ENCODE measurements at regions not wholly inside any gene's neighbourhood (a gene's known extent, or its start where the extent isn't known, plus 50 kb on each side); places are given as distances from the start of the nearest gene placed in this dataset.

- intact Hi-C loops (cut with DNase I) = no loop called here
- Histone ChIP-seq H3K27ac (no peak overlapping the region), H3K27me3 (no peaks in the 10 kb centered on the region), H3K4me1 (ENCODE audit: insufficient read depth) (no peaks in the 10 kb centered on the region), H3K36me3 (no peaks in the 10 kb centered on the region), H3K9me3 (no peaks in the 10 kb centered on the region), H3K4me3 (no peak overlapping the region)
- DNase-seq = no peak
- 6 to 13% (median 9%) methylated on average over 3 of the region's 3 CpGs for WGBS, 3 donors
- no peak for TF ChIP-seq POLR2A (IDR thresholded peaks at IDR 0.05)
- TF ChIP-seq, protein P1, sequence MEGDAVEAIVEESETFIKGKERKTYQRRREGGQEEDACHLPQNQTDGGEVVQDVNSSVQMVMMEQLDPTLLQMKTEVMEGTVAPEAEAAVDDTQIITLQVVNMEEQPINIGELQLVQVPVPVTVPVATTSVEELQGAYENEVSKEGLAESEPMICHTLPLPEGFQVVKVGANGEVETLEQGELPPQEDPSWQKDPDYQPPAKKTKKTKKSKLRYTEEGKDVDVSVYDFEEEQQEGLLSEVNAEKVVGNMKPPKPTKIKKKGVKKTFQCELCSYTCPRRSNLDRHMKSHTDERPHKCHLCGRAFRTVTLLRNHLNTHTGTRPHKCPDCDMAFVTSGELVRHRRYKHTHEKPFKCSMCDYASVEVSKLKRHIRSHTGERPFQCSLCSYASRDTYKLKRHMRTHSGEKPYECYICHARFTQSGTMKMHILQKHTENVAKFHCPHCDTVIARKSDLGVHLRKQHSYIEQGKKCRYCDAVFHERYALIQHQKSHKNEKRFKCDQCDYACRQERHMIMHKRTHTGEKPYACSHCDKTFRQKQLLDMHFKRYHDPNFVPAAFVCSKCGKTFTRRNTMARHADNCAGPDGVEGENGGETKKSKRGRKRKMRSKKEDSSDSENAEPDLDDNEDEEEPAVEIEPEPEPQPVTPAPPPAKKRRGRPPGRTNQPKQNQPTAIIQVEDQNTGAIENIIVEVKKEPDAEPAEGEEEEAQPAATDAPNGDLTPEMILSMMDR (IDR thresholded peaks at IDR 0.05) = no peak
- TF ChIP-seq EP300 (IDR thresholded peaks at IDR 0.05) = no peak
Measured at GRCh38 chr2:122816803-122817202, 1061.4 kb downstream of the TSN start.

- Histone ChIP-seq H3K27me3 (no peaks in the 10 kb centered on the region), H3K4me3 (no peak overlapping the region)
- WGBS, 3 donors = 78 to 89% (median 85%) methylated on average over 5 of the region's 5 CpGs
Measured at GRCh38 chr2:122822319-122822718, 1066.9 kb downstream of the TSN start.

GRCh38 chr2:122830157-122830556 is 1074.7 kb downstream of the TSN start:
- Histone ChIP-seq H3K27ac (no peak overlapping the region), H3K27me3 (no peaks in the 10 kb centered on the region), H3K9me3 (no peaks in the 10 kb centered on the region), H3K36me3 (no peaks in the 10 kb centered on the region), H3K4me3 (no peak overlapping the region), H3K4me1 (ENCODE audit: insufficient read depth) (no peaks in the 10 kb centered on the region)
- intact Hi-C loops (cut with DNase I) = no loop called here
- 76 to 85% (median 80%) methylated on average over 4 of the region's 4 CpGs for WGBS, 3 donors
- no peak for DNase-seq
- TF ChIP-seq, protein P1 (IDR thresholded peaks at IDR 0.05) = no peak

More at GRCh38 chr2:122822319-122822718, 1066.9 kb downstream of the TSN start:
- no peak for DNase-seq
- Histone ChIP-seq H3K4me1 (ENCODE audit: insufficient read depth) (no peaks in the 10 kb centered on the region), H3K27ac (no peak overlapping the region), H3K9me3 (no peaks in the 10 kb centered on the region), H3K36me3 (no peaks in the 10 kb centered on the region)
- intact Hi-C loops (cut with DNase I) = no loop called here
- TF ChIP-seq, protein P1 (IDR thresholded peaks at IDR 0.05) = no peak
- TF ChIP-seq EP300 (IDR thresholded peaks at IDR 0.05) (no peak), POLR2A (IDR thresholded peaks at IDR 0.05) (no peak)

GRCh38 chr2:122831649-122832048 is 1076.2 kb downstream of the TSN start:
- Histone ChIP-seq H3K36me3 (no peaks in the 10 kb centered on the region), H3K4me3 (no peak overlapping the region), H3K27ac (no peak overlapping the region), H3K27me3 (no peaks in the 10 kb centered on the region), H3K9me3 (no peaks in the 10 kb centered on the region), H3K4me1 (ENCODE audit: insufficient read depth) (no peaks in the 10 kb centered on the region)
- DNase-seq = no peak
- no peak for TF ChIP-seq EP300 (IDR thresholded peaks at IDR 0.05)
- TF ChIP-seq, protein P1 (IDR thresholded peaks at IDR 0.05) = no peak
- TF ChIP-seq POLR2A (IDR thresholded peaks at IDR 0.05) = no peak
- 55 to 56% (median 56%) methylated on average over 2 of the region's 2 CpGs for WGBS, 3 donors
- intact Hi-C loops (cut with DNase I) = no loop called here

DNA sequence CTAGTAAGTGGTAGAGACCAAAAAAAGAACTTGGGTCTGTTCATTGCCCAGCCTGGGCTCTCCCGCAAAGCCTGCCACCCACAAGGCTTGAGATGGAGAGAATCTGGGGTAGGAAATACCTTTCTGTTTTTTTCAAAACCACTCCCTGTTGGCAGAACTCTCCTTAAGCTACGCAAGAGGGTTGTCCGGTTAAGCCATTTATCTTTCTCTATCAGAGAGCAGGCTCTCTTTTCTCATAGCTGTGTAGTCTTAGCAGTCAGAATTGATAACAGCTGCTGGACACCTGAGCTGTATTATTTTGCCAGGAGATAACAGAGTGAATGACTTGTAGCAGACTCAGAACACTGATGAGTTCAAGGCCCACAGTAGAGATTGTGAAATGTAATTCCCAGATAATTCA is 1088.1 kb downstream of the TSN start:
- no peak for TF ChIP-seq POLR2A (IDR thresholded peaks at IDR 0.05)
- no peak for TF ChIP-seq EP300 (IDR thresholded peaks at IDR 0.05)
- TF ChIP-seq, protein P1 (IDR thresholded peaks at IDR 0.05) = no peak
- 21 to 29% (median 22%) methylated on average over 3 of the region's 3 CpGs for WGBS, 3 donors
- Histone ChIP-seq H3K27me3 (no peaks in the 10 kb centered on the region), H3K4me3 (no peak overlapping the region), H3K27ac (no peak overlapping the region), H3K9me3 (no peaks in the 10 kb centered on the region), H3K4me1 (ENCODE audit: insufficient read depth) (no peaks in the 10 kb centered on the region), H3K36me3 (no peaks in the 10 kb centered on the region)
- DNase-seq = no peak
- intact Hi-C loops (cut with DNase I) = no loop called here

All from ovary (tissue), 7 donors.